IMR-90 (cell line): ENCODE measurements at regions not wholly inside any gene's neighbourhood (a gene's known extent, or its start where the extent isn't known, plus 50 kb on each side); places are given as distances from the start of the nearest gene placed in this dataset.

Experiments
- ATAC-seq: fragments of 200-7000 bp; cut with Tn5 transposase; 2 replicates; pipeline ENCODE4 v1.9.1; 2020; ENCODE audit warnings: low read depth, mild to moderate bottlenecking, moderate library complexity
- BruUV-seq: library from RNA; stranded (reverse); fragments of 400-500 nt; replicated peaks from 2 replicates; lab custom pipeline; 2021; lab: Mats Ljungman, UMichigan
- CTCF ChIA-PET: fragments of 300-600 bp; formaldehyde crosslinking; extraction: SDS; loops from one replicate; lab custom pipeline; 2021; ENCODE audit warnings: antibody characterized with exemption; lab: Yijun Ruan, JAX
- POLR2A ChIA-PET: fragments of 300-600 bp; sonication (Branson Sonifier 250); formaldehyde crosslinking; loops from one replicate; lab custom pipeline; 2022; ENCODE audit warnings: antibody characterized with exemption; ENCODE audit not compliant: unreplicated experiment; lab: Charles Lee
- DNase-seq: peaks from one replicate; pipeline ENCODE4 v3.0.0; 2013
- H2AFZ ChIP-seq: replicated peaks from 2 replicates; pipeline ENCODE3; 2013; ENCODE audit warnings: low read length, mild to moderate bottlenecking; ENCODE audit not compliant: poor library complexity
- H2AK5ac ChIP-seq: 2 replicates; pipeline ENCODE4 v1.6.1; 2013; ENCODE audit warnings: low read depth, low read length, inconsistent platforms
- H2AK9ac ChIP-seq: replicated peaks from 2 replicates; pipeline ENCODE3; 2013; ENCODE audit warnings: mild to moderate bottlenecking, low read depth, low read length, moderate library complexity; ENCODE audit not compliant: poor library complexity
- H2BK120ac ChIP-seq: 2 replicates; pipeline ENCODE4 v1.6.1; 2013; ENCODE audit warnings: low read depth, low read length, inconsistent platforms
- H2BK15ac ChIP-seq: 3 replicates; pipeline ENCODE4 v1.6.1; 2013; ENCODE audit warnings: low read depth, low read length, inconsistent platforms
- H2BK20ac ChIP-seq: 2 replicates; pipeline ENCODE4 v1.6.1; 2013; ENCODE audit warnings: low read depth, mild to moderate bottlenecking, inconsistent platforms, low read length, moderate library complexity
- H2BK5ac ChIP-seq: 2 replicates; pipeline ENCODE4 v1.6.1; 2013; ENCODE audit warnings: mild to moderate bottlenecking, low read depth, low read length, inconsistent platforms; ENCODE audit not compliant: poor library complexity, severe bottlenecking
- H3K14ac ChIP-seq: replicated peaks from 2 replicates; pipeline ENCODE4 v1.6.1; 2013; ENCODE audit warnings: low read depth, low read length, inconsistent platforms
- H3K18ac ChIP-seq: 2 replicates; pipeline ENCODE4 v1.6.1; 2013; ENCODE audit warnings: low read depth, low read length, control low read depth
- H3K23ac ChIP-seq: 2 replicates; pipeline ENCODE4 v1.6.1; 2013; ENCODE audit warnings: low read depth, low read length, inconsistent platforms
- H3K27ac ChIP-seq: 2 replicates; pipeline ENCODE4 v1.5.1; 2013; ENCODE audit warnings: mild to moderate bottlenecking, control low read depth, low read length; ENCODE audit not compliant: insufficient read depth
- H3K27me3 ChIP-seq: 2 replicates; pipeline ENCODE4 v1.6.1; 2013; ENCODE audit warnings: low read length; ENCODE audit not compliant: control insufficient read depth, insufficient read depth
- H3K36me3 ChIP-seq: 2 replicates; pipeline ENCODE4 v1.6.1; 2013; ENCODE audit warnings: low read length, mixed read lengths; ENCODE audit not compliant: control insufficient read depth, insufficient read depth
- H3K4ac ChIP-seq: 2 replicates; pipeline ENCODE4 v1.6.1; 2013; ENCODE audit warnings: low read depth, low read length, inconsistent platforms
- H3K4me1 ChIP-seq: 2 replicates; pipeline ENCODE4 v1.6.1; 2013; ENCODE audit warnings: low read length, mixed read lengths; ENCODE audit not compliant: control insufficient read depth, insufficient read depth
- H3K4me2 ChIP-seq: 2 replicates; pipeline ENCODE4 v1.6.1; 2013; ENCODE audit warnings: low read depth, mild to moderate bottlenecking, control low read depth, low read length, moderate library complexity
- H3K4me3 ChIP-seq: 2 replicates; pipeline ENCODE4 v1.5.1; 2013; ENCODE audit warnings: low read depth, mild to moderate bottlenecking, control low read depth, low read length, moderate library complexity; ENCODE audit not compliant: insufficient read depth
- H3K56ac ChIP-seq: 2 replicates; pipeline ENCODE4 v1.6.1; 2013; ENCODE audit warnings: low read length, inconsistent platforms; ENCODE audit not compliant: insufficient read depth; ENCODE audit errors: extremely low read depth
- H3K79me1 ChIP-seq, 2 experiments: 2 replicates each; pipeline ENCODE4 v1.6.1; 2013; ENCODE audit warnings: low read length in 2 of 2, inconsistent platforms in 1 of 2, low read depth in 1 of 2
- H3K9ac ChIP-seq: 2 replicates; pipeline ENCODE4 v1.6.1; 2013; ENCODE audit warnings: low read depth, low read length, control low read depth
- H3K9me1 ChIP-seq: 2 replicates; pipeline ENCODE4 v1.6.1; 2013; ENCODE audit warnings: low read length, inconsistent platforms; ENCODE audit not compliant: insufficient read depth
- H3K9me3 ChIP-seq: 2 replicates; pipeline ENCODE4 v1.6.1; 2013; ENCODE audit warnings: low read length; ENCODE audit not compliant: control insufficient read depth, insufficient read depth
- H4K20me1 ChIP-seq: 2 replicates; pipeline ENCODE4 v1.6.1; 2013; ENCODE audit warnings: low read length, inconsistent platforms; ENCODE audit not compliant: insufficient read depth
- H4K5ac ChIP-seq: 2 replicates; pipeline ENCODE4 v1.6.1; 2013; ENCODE audit warnings: mild to moderate bottlenecking, low read depth, low read length, control low read depth
- H4K8ac ChIP-seq, 2 experiments: 2 replicates each; pipeline ENCODE4 v1.6.1; 2013; ENCODE audit warnings: low read depth in 2 of 2, low read length in 2 of 2, control low read depth in 1 of 2, inconsistent platforms in 1 of 2
- H4K91ac ChIP-seq: 2 replicates; pipeline ENCODE4 v1.6.1; 2013; ENCODE audit warnings: low read depth, low read length, inconsistent platforms; ENCODE audit not compliant: insufficient read depth
- BHLHE40 ChIP-seq: fragments of 150-350 bp; IDR thresholded peaks from 2 replicates; pipeline ENCODE4 v1.6.1; 2016; ENCODE audit warnings: mild to moderate bottlenecking, low read depth, low read length
- CEBPB ChIP-seq: IDR thresholded peaks from 2 replicates; pipeline ENCODE4 v1.6.1; 2012; ENCODE audit warnings: low read depth, low read length, improper control_type of control experiment
- MAFK ChIP-seq: IDR thresholded peaks from 2 replicates; pipeline ENCODE4 v1.6.1; 2012; ENCODE audit warnings: low read depth, low read length, improper control_type of control experiment
- MAZ ChIP-seq: IDR thresholded peaks from 2 replicates; pipeline ENCODE4 v1.6.1; 2012; ENCODE audit warnings: low read depth, mild to moderate bottlenecking, low read length, improper control_type of control experiment, moderate library complexity, borderline replicate concordance
- MXI1 ChIP-seq: IDR thresholded peaks from 2 replicates; pipeline ENCODE4 v1.6.1; 2012; ENCODE audit warnings: low read depth, mild to moderate bottlenecking, low read length, moderate library complexity, borderline replicate concordance
- POLR2A ChIP-seq: IDR thresholded peaks from 2 replicates; pipeline ENCODE4 v1.6.1; 2012; ENCODE audit warnings: mild to moderate bottlenecking, low read depth, low read length
- RFX5 ChIP-seq: IDR thresholded peaks from 2 replicates; pipeline ENCODE4 v1.8.0; 2012; ENCODE audit warnings: low read depth, mild to moderate bottlenecking, low read length, moderate library complexity
- WGBS, 2 experiments: methylation state at CpG; one replicate each; pipeline versions ENCODE4 v1.1.5 to v1.1.7; 2013; ENCODE audit warnings: missing lambda C conversion rate in 2 of 2; ENCODE audit not compliant: insufficient read length in 1 of 2; ENCODE audit errors: extremely low coverage in 2 of 2; 5-methylcytosine and 5-hydroxymethylcytosine counted together
- dilution Hi-C: fragments of 300-500 bp; cut with HindIII; formaldehyde crosslinking; loops from one replicate; pipeline ENCODE4 v1.14.3; 2018; ENCODE audit warnings: low sequenced_read_pairs; ENCODE audit not compliant: unreplicated experiment
- in situ Hi-C: fragments of 300-500 bp; cut with MboI; formaldehyde crosslinking; loops from 3 replicates; pipeline ENCODE4 v1.14.3; 2019; ENCODE audit warnings: low sequenced_read_pairs, inconsistent platforms, mixed read lengths
- intact Hi-C: fragments of 100-400 bp; cut with micrococcal nuclease; formaldehyde crosslinking; loops from 2 replicates; pipeline ENCODE4 v1.10.0; 2022
- TF ChIP-seq, protein P1 (sequence below): fragments of 150-350 bp; IDR thresholded peaks from 2 replicates; pipeline ENCODE4 v1.6.1; 2017; ENCODE audit warnings: mild to moderate bottlenecking, antibody characterized with exemption, low read length, low read depth
- TF ChIP-seq, protein P2 (sequence below): fragments of 150-350 bp; IDR thresholded peaks from 2 replicates; pipeline ENCODE4 v1.6.1; 2016; ENCODE audit warnings: low read depth, mild to moderate bottlenecking, low read length, moderate library complexity, borderline replicate concordance

DNA sequence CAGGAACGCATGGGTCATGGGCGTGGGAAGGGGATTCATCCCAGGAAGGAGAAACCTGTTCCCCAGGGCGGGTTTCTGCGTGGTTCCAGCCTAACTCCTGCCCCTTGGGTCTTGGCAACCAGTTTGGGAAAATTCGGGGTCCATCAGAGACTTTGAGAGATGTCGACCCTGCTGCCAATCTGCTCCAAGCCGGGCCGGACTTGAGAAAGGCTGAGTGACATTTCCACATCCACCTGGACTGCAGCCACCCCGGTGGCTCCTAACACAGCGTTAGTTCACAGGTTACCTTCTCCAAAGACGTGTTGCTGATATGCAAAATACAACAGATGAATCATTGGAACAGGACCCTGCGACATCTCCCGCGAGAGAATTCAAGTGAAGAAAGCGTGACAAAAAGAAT is 627.2 kb downstream of the IRX1 start:
- DNase-seq (no peak), ATAC-seq (no peak)
- Histone ChIP-seq H2AK9ac (no peak overlapping the region), H2BK15ac (no peak overlapping the region), H3K9ac (no peak overlapping the region), H3K23ac (no peak overlapping the region), H3K18ac (no peak overlapping the region), H2BK5ac (no peak overlapping the region), H3K79me1 (no peaks in the 10 kb centered on the region), H3K4me1 (no peaks in the 10 kb centered on the region), H4K8ac (no peak overlapping the region), H4K20me1 (no peaks in the 10 kb centered on the region), H2BK20ac (no peak overlapping the region), H3K4me3 (no peak overlapping the region), H3K4ac (no peak overlapping the region), H4K5ac (no peak overlapping the region), H3K14ac (no peak overlapping the region), H3K4me2 (no peak overlapping the region), H4K91ac (no peak overlapping the region), H3K27ac (no peak overlapping the region), H3K56ac (no peak overlapping the region), H2AFZ (no peak overlapping the region), H3K9me3 (peaks cover 29% of the 10 kb centered on the region), H3K9me1 (no peaks in the 10 kb centered on the region), H3K27me3 (no peaks in the 10 kb centered on the region), H2AK5ac (no peak overlapping the region), H2BK120ac (no peak overlapping the region), H3K36me3 (no peaks in the 10 kb centered on the region)
- ChIA-PET POLR2A (no interaction called here), CTCF (no interaction called here)
- no TSS peak for BruUV-seq
- dilution Hi-C loops (no loop called here), intact Hi-C loops (no loop called here), in situ Hi-C loops (no loop called here)
- TF ChIP-seq, protein P1, sequence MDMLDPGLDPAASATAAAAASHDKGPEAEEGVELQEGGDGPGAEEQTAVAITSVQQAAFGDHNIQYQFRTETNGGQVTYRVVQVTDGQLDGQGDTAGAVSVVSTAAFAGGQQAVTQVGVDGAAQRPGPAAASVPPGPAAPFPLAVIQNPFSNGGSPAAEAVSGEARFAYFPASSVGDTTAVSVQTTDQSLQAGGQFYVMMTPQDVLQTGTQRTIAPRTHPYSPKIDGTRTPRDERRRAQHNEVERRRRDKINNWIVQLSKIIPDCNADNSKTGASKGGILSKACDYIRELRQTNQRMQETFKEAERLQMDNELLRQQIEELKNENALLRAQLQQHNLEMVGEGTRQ: no peak
- TF ChIP-seq BHLHE40 (no peak), RFX5 (no peak), MAFK (no peak), POLR2A (no peak), MAZ (no peak), CEBPB (no peak), MXI1 (no peak)
- TF ChIP-seq, protein P2, sequence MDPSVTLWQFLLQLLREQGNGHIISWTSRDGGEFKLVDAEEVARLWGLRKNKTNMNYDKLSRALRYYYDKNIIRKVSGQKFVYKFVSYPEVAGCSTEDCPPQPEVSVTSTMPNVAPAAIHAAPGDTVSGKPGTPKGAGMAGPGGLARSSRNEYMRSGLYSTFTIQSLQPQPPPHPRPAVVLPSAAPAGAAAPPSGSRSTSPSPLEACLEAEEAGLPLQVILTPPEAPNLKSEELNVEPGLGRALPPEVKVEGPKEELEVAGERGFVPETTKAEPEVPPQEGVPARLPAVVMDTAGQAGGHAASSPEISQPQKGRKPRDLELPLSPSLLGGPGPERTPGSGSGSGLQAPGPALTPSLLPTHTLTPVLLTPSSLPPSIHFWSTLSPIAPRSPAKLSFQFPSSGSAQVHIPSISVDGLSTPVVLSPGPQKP: no peak
- WGBS, 2 experiments: 51% methylated on average over 5 of the region's 15 CpGs; no CpG with 5 or more reads in 1 of the 2 experiments
